Kidney (tissue), 13 donors: ENCODE measurements at regions not wholly inside any gene's neighbourhood (a gene's known extent, or its start where the extent isn't known, plus 50 kb on each side); places are given as distances from the start of the nearest gene placed in this dataset.

Experiments
- DNase-seq, 5 donors: peaks; one replicate each; pipeline ENCODE4 v3.0.0-alpha.2; 2013 to 2020
- FAIRE-seq: peaks from 2 replicates; lab custom pipeline; 2012; peaks lifted over from hg19 to GRCh38; lab: Jason Lieb, UNC
- H3K27ac ChIP-seq, 2 donors: one replicate each; pipeline ENCODE4 v1.7.0; 2013; ENCODE audit warnings: low read depth in 2 of 2, low read length in 2 of 2, inconsistent platforms in 1 of 2
- H3K27me3 ChIP-seq: one replicate; pipeline ENCODE4 v1.7.1; 2013; ENCODE audit warnings: low read length, inconsistent platforms; ENCODE audit not compliant: control insufficient read depth, insufficient read depth
- H3K36me3 ChIP-seq, 3 donors: one replicate each; pipeline versions ENCODE4 v1.7.0 to v1.7.1; 2013; ENCODE audit warnings: low read length in 3 of 3, control low read depth in 1 of 3, inconsistent platforms in 1 of 3; ENCODE audit not compliant: insufficient read depth in 3 of 3, control insufficient read depth in 2 of 3
- H3K4me1 ChIP-seq, 3 donors: one replicate each; pipeline versions ENCODE4 v1.7.0 to v1.7.1; 2013; ENCODE audit warnings: low read length in 3 of 3, inconsistent platforms in 1 of 3, low read depth in 1 of 3; ENCODE audit not compliant: control insufficient read depth in 2 of 3, insufficient read depth in 2 of 3
- H3K4me3 ChIP-seq, 3 donors: one replicate each; pipeline versions ENCODE4 v1.7.0 to v1.8.1; 2013; ENCODE audit warnings: low read length in 3 of 3, control low read depth in 1 of 3, inconsistent platforms in 1 of 3
- H3K9ac ChIP-seq, 3 donors: one replicate each; pipeline versions ENCODE4 v1.7.0 to v1.7.1; 2013; ENCODE audit warnings: low read length in 3 of 3, control low read depth in 1 of 3, inconsistent platforms in 1 of 3
- H3K9me3 ChIP-seq, 3 donors: one replicate each; pipeline versions ENCODE4 v1.7.0 to v1.7.1; 2013; ENCODE audit warnings: low read length in 3 of 3, control low read depth in 1 of 3, inconsistent platforms in 1 of 3; ENCODE audit not compliant: control insufficient read depth in 2 of 3, insufficient read depth in 1 of 3
- CTCF ChIP-seq: IDR thresholded peaks from 3 replicates; pipeline ENCODE4 v1.5.1; 2012; ENCODE audit warnings: mild to moderate bottlenecking, moderate library complexity, borderline replicate concordance; ENCODE audit not compliant: insufficient read depth; ENCODE audit errors: extremely low read depth
- intact Hi-C: fragments of 100-400 bp; cut with DNase I; formaldehyde crosslinking; loops from one replicate; pipeline ENCODE4 v1.11.1; 2022
- donor health status: control.
- donor health status: control.
- donor health status: control.
- donor health status: control.
- donor health status: control.
- donor health status: DM: yes; HTN: yes; CAD: no.
- donor health status: Normal renal cell carcinoma (clear cell type).

GRCh38 chr3:73177827-73178226 is 116.4 kb downstream of the EBLN2 start:
- Histone ChIP-seq H3K9me3 (no peaks in the 10 kb centered on the region), H3K9ac (no peak overlapping the region), H3K4me1 (no peaks in the 10 kb centered on the region), H3K27ac (no peak overlapping the region), H3K36me3 (no peaks in the 10 kb centered on the region), H3K27me3 (no peaks in the 10 kb centered on the region), H3K4me3 (no peak overlapping the region)
- FAIRE-seq, result no peak
- TF ChIP-seq CTCF, result no peak
- intact Hi-C loops, result no loop called here
- DNase-seq, result no peak

- FAIRE-seq (no peak), DNase-seq (no peak)
- Histone ChIP-seq H3K4me3 (no peak overlapping the region), H3K27ac (no peak overlapping the region), H3K36me3 (no peaks in the 10 kb centered on the region), H3K9ac (no peak overlapping the region), H3K9me3 (no peaks in the 10 kb centered on the region), H3K4me1 (no peaks in the 10 kb centered on the region), H3K27me3 (no peaks in the 10 kb centered on the region)
- intact Hi-C loops, result no loop called here
- TF ChIP-seq CTCF, result no peak
Measured at GRCh38 chr3:73179601-73180000, 118.1 kb downstream of the EBLN2 start.

GRCh38 chr3:73186741-73187140 is 125.3 kb downstream of the EBLN2 start:
- Histone ChIP-seq H3K27ac (no peak overlapping the region), H3K36me3 (no peaks in the 10 kb centered on the region), H3K4me3 (no peak overlapping the region), H3K4me1 (no peaks in the 10 kb centered on the region), H3K9me3 (no peaks in the 10 kb centered on the region), H3K27me3 (no peaks in the 10 kb centered on the region), H3K9ac (no peak overlapping the region)
- intact Hi-C loops, result no loop called here
- DNase-seq (no peak), FAIRE-seq (no peak)
- TF ChIP-seq CTCF, result no peak

- DNase-seq (no peak), FAIRE-seq (no peak)
- H3K4me1 ChIP-seq, result no peaks in the 10 kb centered on the region
- no peaks in the 10 kb centered on the region for H3K9me3 ChIP-seq
- H3K27ac ChIP-seq, result no peak overlapping the region
- H3K27me3 ChIP-seq, result no peaks in the 10 kb centered on the region
- no peak overlapping the region for H3K4me3 ChIP-seq
- H3K9ac ChIP-seq, result no peak overlapping the region
- intact Hi-C loops, result no loop called here
- H3K36me3 ChIP-seq, result no peaks in the 10 kb centered on the region
- TF ChIP-seq CTCF, result no peak
Measured at GRCh38 chr3:73187328-73187727, 125.9 kb downstream of the EBLN2 start.
